H1 (cell line): ENCODE measurements at regions not wholly inside any gene's neighbourhood (a gene's known extent, or its start where the extent isn't known, plus 50 kb on each side); places are given as distances from the start of the nearest gene placed in this dataset.

Experiments
- CTCF ChIA-PET: fragments of 300-600 bp; sonication (Branson Sonifier 250); formaldehyde crosslinking; loops from one replicate; lab custom pipeline; 2021; ENCODE audit not compliant: partially characterized antibody; lab: Charles Lee
- POLR2A ChIA-PET: fragments of 300-600 bp; sonication (Branson Sonifier 250); formaldehyde crosslinking; loops from one replicate; lab custom pipeline; 2021; ENCODE audit warnings: inconsistent platforms; ENCODE audit not compliant: partially characterized antibody; lab: Charles Lee
- DNase-seq, 2 experiments: peaks; one replicate each; pipeline versions ENCODE4 v3.0.0 to v3.0.0-alpha.2; 2010 to 2022; ENCODE audit warnings: low spot score in 2 of 2, low read depth in 1 of 2, mixed read lengths in 1 of 2
- FAIRE-seq: peaks from 2 replicates; lab custom pipeline; 2011; peaks lifted over from hg19 to GRCh38; lab: Jason Lieb, UNC
- H2AFZ ChIP-seq: 2 replicates; pipeline ENCODE4 v1.8.1; 2012; ENCODE audit warnings: low read length, inconsistent platforms
- H2AK5ac ChIP-seq: 2 replicates; pipeline ENCODE4 v1.6.1; 2013; ENCODE audit warnings: low read depth, low read length
- H2BK120ac ChIP-seq: replicated peaks from 2 replicates; pipeline ENCODE3; 2013; ENCODE audit warnings: low read depth, low read length, inconsistent platforms
- H2BK12ac ChIP-seq: 2 replicates; pipeline ENCODE4 v1.6.1; 2013; ENCODE audit warnings: low read depth, low read length
- H2BK15ac ChIP-seq: 2 replicates; pipeline ENCODE4 v1.6.1; 2013; ENCODE audit warnings: low read length
- H2BK20ac ChIP-seq: 2 replicates; pipeline ENCODE4 v1.6.1; 2013; ENCODE audit warnings: low read length
- H2BK5ac ChIP-seq: 2 replicates; pipeline ENCODE4 v1.6.1; 2013; ENCODE audit warnings: low read depth, low read length
- H3K14ac ChIP-seq: 2 replicates; pipeline ENCODE4 v1.6.1; 2013; ENCODE audit warnings: inconsistent platforms; ENCODE audit not compliant: insufficient read length
- H3K18ac ChIP-seq: 2 replicates; pipeline ENCODE4 v1.6.1; 2013; ENCODE audit warnings: low read length; ENCODE audit errors: extremely low read depth
- H3K23ac ChIP-seq: 2 replicates; pipeline ENCODE4 v1.6.1; 2013; ENCODE audit warnings: inconsistent platforms; ENCODE audit not compliant: insufficient read length
- H3K23me2 ChIP-seq: 2 replicates; pipeline ENCODE4 v1.6.1; 2013; ENCODE audit warnings: low read depth, low read length
- H3K27ac ChIP-seq: 2 replicates; pipeline ENCODE4 v1.6.1; 2011; ENCODE audit warnings: low read depth, low read length, inconsistent platforms
- H3K27me3 ChIP-seq, 4 experiments: replicated peaks in 1 of 4; 1 replicate in 1 of 4; 2 replicates in 3 of 4; pipeline versions ENCODE4 v1.6.1 to v1.8.1; 2011 to 2013; ENCODE audit warnings: low read length in 3 of 4, mild to moderate bottlenecking in 3 of 4, inconsistent platforms in 2 of 4, mixed read lengths in 2 of 4, moderate library complexity in 1 of 4; ENCODE audit not compliant: control insufficient read depth in 3 of 4, insufficient read depth in 3 of 4; ENCODE audit errors: extremely low read depth in 1 of 4
- H3K36me3 ChIP-seq, 4 experiments: 2 replicates each; pipeline versions ENCODE4 v1.6.1 to v1.8.1; 2011 to 2013; ENCODE audit warnings: mild to moderate bottlenecking in 4 of 4, low read length in 3 of 4, moderate library complexity in 2 of 4, control low read depth in 1 of 4, inconsistent platforms in 1 of 4; ENCODE audit not compliant: insufficient read depth in 4 of 4, control insufficient read depth in 2 of 4
- H3K4ac ChIP-seq: replicated peaks from 2 replicates; pipeline ENCODE3; 2013; ENCODE audit warnings: low read length, low read depth, mixed read lengths, inconsistent platforms; ENCODE audit not compliant: insufficient read length
- H3K4me1 ChIP-seq, 4 experiments: replicated peaks in 1 of 4; 1 replicate in 1 of 4; 2 replicates in 3 of 4; pipeline versions ENCODE4 v1.6.1 to v1.8.1; 2011 to 2013; ENCODE audit warnings: low read length in 3 of 4, inconsistent platforms in 2 of 4, mixed read lengths in 1 of 4; ENCODE audit not compliant: insufficient read depth in 4 of 4, control insufficient read depth in 3 of 4
- H3K4me2 ChIP-seq, 2 experiments: 2 replicates each; pipeline versions ENCODE4 v1.6.1 to v1.8.1; 2011 to 2013; ENCODE audit warnings: low read depth in 2 of 2, low read length in 2 of 2, control low read depth in 1 of 2, inconsistent platforms in 1 of 2, mild to moderate bottlenecking in 1 of 2; ENCODE audit not compliant: insufficient read depth in 1 of 2
- H3K4me3 ChIP-seq, 4 experiments: fragments of 200-600, 300-600 bp in 1 of 4; sonication (generic), shearing (Covaris generic), sonication (Bioruptor Twin) in 1 of 4; 2 replicates each; pipeline versions ENCODE4 v1.5.1 to v1.8.1; 2011 to 2016; ENCODE audit warnings: low read length in 4 of 4, low read depth in 3 of 4, control low read depth in 2 of 4, inconsistent platforms in 2 of 4, mild to moderate bottlenecking in 2 of 4, mixed read lengths in 1 of 4, moderate library complexity in 1 of 4; ENCODE audit not compliant: insufficient read depth in 2 of 4; ENCODE audit errors: extremely low read depth in 1 of 4
- H3K56ac ChIP-seq: replicated peaks from 2 replicates; pipeline ENCODE3; 2013; ENCODE audit warnings: low read depth, mild to moderate bottlenecking, mixed read lengths, low read length, inconsistent platforms; ENCODE audit not compliant: insufficient read length
- H3K79me1 ChIP-seq: 2 replicates; pipeline ENCODE4 v1.6.1; 2013; ENCODE audit warnings: low read depth, low read length, control low read depth
- H3K79me2 ChIP-seq, 2 experiments: 2 replicates each; pipeline versions ENCODE4 v1.6.1 to v1.8.1; 2012 to 2013; ENCODE audit warnings: low read length in 2 of 2, mild to moderate bottlenecking in 2 of 2, inconsistent platforms in 1 of 2; ENCODE audit not compliant: insufficient read depth in 2 of 2, control insufficient read depth in 1 of 2
- H3K9ac ChIP-seq, 4 experiments: replicated peaks in 1 of 4; 1 replicate in 1 of 4; 2 replicates in 3 of 4; pipeline versions ENCODE4 v1.6.1 to v1.8.1; 2011 to 2013; ENCODE audit warnings: low read depth in 3 of 4, low read length in 3 of 4, control low read depth in 2 of 4, mild to moderate bottlenecking in 2 of 4, moderate library complexity in 2 of 4, inconsistent platforms in 1 of 4; ENCODE audit errors: extremely low read depth in 1 of 4
- H3K9me3 ChIP-seq, 2 experiments: 2 replicates each; pipeline versions ENCODE4 v1.6.1 to v1.8.1; 2012 to 2013; ENCODE audit warnings: mild to moderate bottlenecking in 2 of 2, moderate library complexity in 2 of 2, control low read depth in 1 of 2, inconsistent platforms in 1 of 2, low read depth in 1 of 2, low read length in 1 of 2, mixed read lengths in 1 of 2; ENCODE audit not compliant: insufficient read depth in 2 of 2
- H4K20me1 ChIP-seq, 2 experiments: replicated peaks in 1 of 2; 2 replicates each; pipeline versions ENCODE3 to v1.8.1; 2011 to 2013; ENCODE audit warnings: inconsistent platforms in 2 of 2, low read length in 2 of 2, mild to moderate bottlenecking in 1 of 2; ENCODE audit not compliant: insufficient read depth in 2 of 2, control insufficient read depth in 1 of 2
- H4K5ac ChIP-seq: 2 replicates; pipeline ENCODE4 v1.6.1; 2013; ENCODE audit warnings: low read length, low read depth, mixed read lengths, inconsistent platforms; ENCODE audit not compliant: insufficient read length
- H4K8ac ChIP-seq: 2 replicates; pipeline ENCODE4 v1.8.0; 2013; ENCODE audit warnings: mild to moderate bottlenecking, moderate library complexity, low read length, inconsistent platforms; ENCODE audit not compliant: insufficient read depth; ENCODE audit errors: extremely low read depth
- H4K91ac ChIP-seq: replicated peaks from 2 replicates; pipeline ENCODE3; 2013; ENCODE audit warnings: low read length, mixed read lengths, inconsistent platforms; ENCODE audit not compliant: insufficient read length
- CEBPB ChIP-seq: IDR thresholded peaks from 2 replicates; pipeline ENCODE4 v1.6.1; 2012; ENCODE audit warnings: low read depth, low read length
- CHD1 ChIP-seq: IDR thresholded peaks from 2 replicates; pipeline ENCODE4 v1.6.1; 2012; ENCODE audit warnings: low read depth, low read length, improper control_type of control experiment
- CHD2 ChIP-seq: IDR thresholded peaks from 2 replicates; pipeline ENCODE4 v1.6.1; 2012; ENCODE audit warnings: low read length, improper control_type of control experiment
- CREB1 ChIP-seq: IDR thresholded peaks from 2 replicates; pipeline ENCODE4 v1.6.1; 2012; ENCODE audit warnings: inconsistent platforms
- CTBP2 ChIP-seq: IDR thresholded peaks from 2 replicates; pipeline ENCODE4 v1.7.0; 2011; ENCODE audit warnings: borderline replicate concordance, mild to moderate bottlenecking, moderate library complexity, mixed read lengths, low read length; ENCODE audit not compliant: insufficient read depth, insufficient read length
- NRF1 ChIP-seq: IDR thresholded peaks from 2 replicates; pipeline ENCODE4 v1.6.1; 2011; ENCODE audit warnings: mild to moderate bottlenecking, low read depth, low read length, improper control_type of control experiment
- RAD21 ChIP-seq, 2 experiments: IDR thresholded peaks in 1 of 2; conservative IDR thresholded peaks in 1 of 2; 2 replicates each; pipeline ENCODE4 v1.6.1; 2011; ENCODE audit warnings: low read depth in 2 of 2, low read length in 2 of 2, improper control_type of control experiment in 1 of 2, inconsistent platforms in 1 of 2, mild to moderate bottlenecking in 1 of 2, moderate library complexity in 1 of 2
- RFX5 ChIP-seq: IDR thresholded peaks from 2 replicates; pipeline ENCODE4 v1.6.1; 2011; ENCODE audit warnings: low read depth, low read length, improper control_type of control experiment, borderline replicate concordance
- SP4 ChIP-seq: IDR thresholded peaks from 2 replicates; pipeline ENCODE4 v1.6.1; 2012; ENCODE audit warnings: low read length, inconsistent platforms
- TBP ChIP-seq: IDR thresholded peaks from 2 replicates; pipeline ENCODE4 v1.6.1; 2011; ENCODE audit warnings: low read depth, low read length, improper control_type of control experiment
- TCF12 ChIP-seq: IDR thresholded peaks from 2 replicates; pipeline ENCODE4 v1.6.1; 2011; ENCODE audit warnings: low read depth, mild to moderate bottlenecking, low read length
- WGBS, 2 experiments: shearing (Covaris generic) in 1 of 2; methylation state at CpG; one replicate each; pipeline versions ENCODE4 v1.1.6 to v1.1.7; 2013 to 2015; ENCODE audit warnings: low lambda C conversion rate in 2 of 2, mixed read lengths in 2 of 2, inconsistent platforms in 1 of 2, low coverage in 1 of 2, missing lambda C conversion rate in 1 of 2; ENCODE audit not compliant: insufficient replicate concordance in 2 of 2, insufficient coverage in 1 of 2, insufficient read length in 1 of 2; ENCODE audit errors: extremely low coverage in 1 of 2, missing lambda C conversion rate in 1 of 2; 5-methylcytosine and 5-hydroxymethylcytosine counted together
- TF ChIP-seq, protein P1 (sequence below), 3 experiments: IDR thresholded peaks; 1 replicate in 2 of 3; 2 replicates in 1 of 3; pipeline versions ENCODE4 v1.5.1 to v1.6.1; 2011; ENCODE audit warnings: low read length in 3 of 3, mild to moderate bottlenecking in 3 of 3, inconsistent platforms in 2 of 3, low read depth in 1 of 3, moderate library complexity in 1 of 3; ENCODE audit not compliant: insufficient read depth in 1 of 3; ENCODE audit errors: control extremely low read depth in 1 of 3

DNA sequence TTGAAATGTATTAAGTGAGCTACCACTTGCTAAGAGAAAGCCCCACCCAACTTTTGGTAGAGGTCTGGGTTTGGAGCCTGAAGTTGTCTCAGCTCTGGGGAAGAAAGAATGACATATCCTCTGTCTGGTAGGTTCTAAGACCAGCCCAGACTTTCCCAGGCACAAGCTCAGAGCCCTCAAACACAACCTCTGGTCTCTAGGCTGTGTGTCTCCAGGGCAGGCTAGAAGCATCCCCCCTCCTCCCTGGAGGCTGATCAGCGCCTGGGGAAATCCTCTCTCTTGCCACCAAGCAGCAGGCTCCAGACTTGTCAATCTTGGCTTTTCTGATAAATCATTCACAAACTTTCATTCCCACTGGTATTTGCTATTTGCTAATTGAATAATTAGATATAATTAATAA is 226.5 kb upstream of the CST7 start:
- Histone ChIP-seq H3K79me1 (no peaks in the 10 kb centered on the region), H3K9me3 (no peaks in the 10 kb centered on the region), H3K36me3 (no peaks in the 10 kb centered on the region), H3K23ac (no peak overlapping the region), H4K8ac (no peak overlapping the region), H2AFZ (no peak overlapping the region), H3K27ac (no peak overlapping the region), H3K56ac (no peak overlapping the region), H3K27me3 (no peaks in the 10 kb centered on the region), H2BK5ac (no peak overlapping the region), H2BK15ac (no peak overlapping the region), H3K4me3 (no peak overlapping the region), H3K18ac (no peak overlapping the region), H4K5ac (no peak overlapping the region), H3K14ac (no peak overlapping the region), H3K23me2 (no peaks in the 10 kb centered on the region), H2BK120ac (no peak overlapping the region), H2BK12ac (no peak overlapping the region), H3K4me1 (no peaks in the 10 kb centered on the region), H4K20me1 (no peaks in the 10 kb centered on the region), H3K4me2 (no peak overlapping the region), H3K79me2 (no peaks in the 10 kb centered on the region), H4K91ac (no peak overlapping the region), H3K4ac (no peak overlapping the region), H2AK5ac (no peak overlapping the region), H2BK20ac (no peak overlapping the region), H3K9ac (no peak overlapping the region)
- WGBS, 2 experiments = 100% methylated on average over 1 of the region's 1 CpG; no CpG with 5 or more reads in 1 of the 2 experiments
- DNase-seq = peak in 1 of 2 experiments; percentile 30
- no peak for FAIRE-seq
- no peak for TF ChIP-seq CHD1
- no peak for TF ChIP-seq NRF1
- TF ChIP-seq RFX5 = no peak
- TF ChIP-seq RAD21 (IDR thresholded peaks at IDR 0.05 in 1 of 2, conservative IDR thresholded peaks at IDR 0.05 in 1 of 2; ENCODE audit: low read depth in 2 of 2, low read length in 2 of 2) = no peak
- no peak for TF ChIP-seq SP4
- TF ChIP-seq, protein P1, sequence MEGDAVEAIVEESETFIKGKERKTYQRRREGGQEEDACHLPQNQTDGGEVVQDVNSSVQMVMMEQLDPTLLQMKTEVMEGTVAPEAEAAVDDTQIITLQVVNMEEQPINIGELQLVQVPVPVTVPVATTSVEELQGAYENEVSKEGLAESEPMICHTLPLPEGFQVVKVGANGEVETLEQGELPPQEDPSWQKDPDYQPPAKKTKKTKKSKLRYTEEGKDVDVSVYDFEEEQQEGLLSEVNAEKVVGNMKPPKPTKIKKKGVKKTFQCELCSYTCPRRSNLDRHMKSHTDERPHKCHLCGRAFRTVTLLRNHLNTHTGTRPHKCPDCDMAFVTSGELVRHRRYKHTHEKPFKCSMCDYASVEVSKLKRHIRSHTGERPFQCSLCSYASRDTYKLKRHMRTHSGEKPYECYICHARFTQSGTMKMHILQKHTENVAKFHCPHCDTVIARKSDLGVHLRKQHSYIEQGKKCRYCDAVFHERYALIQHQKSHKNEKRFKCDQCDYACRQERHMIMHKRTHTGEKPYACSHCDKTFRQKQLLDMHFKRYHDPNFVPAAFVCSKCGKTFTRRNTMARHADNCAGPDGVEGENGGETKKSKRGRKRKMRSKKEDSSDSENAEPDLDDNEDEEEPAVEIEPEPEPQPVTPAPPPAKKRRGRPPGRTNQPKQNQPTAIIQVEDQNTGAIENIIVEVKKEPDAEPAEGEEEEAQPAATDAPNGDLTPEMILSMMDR (IDR thresholded peaks at IDR 0.05; ENCODE audit: control extremely low read depth in 1 of 3, insufficient read depth in 1 of 3, low read depth in 1 of 3, low read length in 3 of 3) = no peak
- no peak for TF ChIP-seq CEBPB
- no peak for TF ChIP-seq CHD2
- TF ChIP-seq CREB1 = no peak
- no peak for TF ChIP-seq TCF12
- TF ChIP-seq CTBP2 = no peak
- TF ChIP-seq TBP = no peak
- ChIA-PET POLR2A (interaction anchor here (1.5 kb wide), 1 partner anchor 21 kb away, joined by 3 read pairs; no protein-coding TSS in a partner anchor), CTCF (no interaction called here)
